HG03066 (cell line): ENCODE measurements at regions not wholly inside any gene's neighbourhood (a gene's known extent, or its start where the extent isn't known, plus 50 kb on each side); places are given as distances from the start of the nearest gene placed in this dataset.

Experiments
- ATAC-seq: cut with Tn5 transposase; IDR thresholded peaks from one replicate; pipeline ENCODE4 v1.9.1; 2021; ENCODE audit warnings: low read depth; ENCODE audit not compliant: unreplicated experiment

DNA sequence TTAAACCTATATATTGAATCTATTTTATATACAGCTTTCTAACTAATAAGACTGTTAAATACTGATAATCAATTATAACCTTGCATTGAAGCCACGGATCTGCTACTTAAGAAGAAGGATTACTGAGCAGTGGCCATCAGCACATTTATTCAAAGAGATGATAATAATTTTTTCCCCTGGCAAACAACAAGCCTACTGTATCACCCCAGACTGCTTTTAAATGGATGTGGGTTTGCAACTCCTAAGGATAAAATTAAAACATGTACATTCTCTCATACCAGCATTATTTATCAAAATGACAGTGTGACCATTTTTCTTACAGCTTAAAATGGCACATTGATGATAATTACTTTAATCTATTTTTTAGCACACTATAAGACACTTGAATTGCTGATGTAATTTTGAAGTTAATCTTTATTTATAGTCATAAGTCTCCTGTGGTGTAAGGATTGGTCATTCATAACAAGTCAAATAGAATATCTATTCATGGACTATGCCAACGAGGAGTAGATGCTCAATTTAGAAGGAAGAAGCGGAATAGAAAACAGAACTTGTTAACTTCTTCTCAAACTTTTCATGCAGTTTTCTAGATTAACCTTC, 517.7 kb downstream of the METTL4 start:
- no peak for ATAC-seq

DNA sequence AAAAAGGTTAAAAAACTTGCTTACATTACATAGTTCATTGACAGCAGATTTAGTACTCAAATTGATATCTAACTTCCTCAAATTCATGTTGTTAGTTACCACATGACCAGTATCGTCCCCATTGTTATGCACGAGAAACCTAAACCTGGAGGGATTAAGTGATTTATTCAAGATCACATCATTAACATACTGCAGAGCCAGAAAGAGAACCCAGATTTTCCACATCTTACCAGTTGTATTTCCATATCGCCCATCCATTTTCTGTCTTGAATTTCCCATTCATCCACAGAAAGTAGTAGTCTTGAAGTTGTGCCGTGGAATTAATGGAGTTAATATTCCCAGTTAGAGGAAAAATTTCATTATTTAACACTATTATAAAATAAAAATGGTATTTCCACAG, 512.0 kb downstream of the METTL4 start:
- ATAC-seq, result no peak

GRCh38 chr18:2060086-2060485, 511.2 kb downstream of the METTL4 start:
- no peak for ATAC-seq

- no peak for ATAC-seq
These were observed 500.7 kb downstream of the METTL4 start for GRCh38 chr18:2070631-2071030.

DNA sequence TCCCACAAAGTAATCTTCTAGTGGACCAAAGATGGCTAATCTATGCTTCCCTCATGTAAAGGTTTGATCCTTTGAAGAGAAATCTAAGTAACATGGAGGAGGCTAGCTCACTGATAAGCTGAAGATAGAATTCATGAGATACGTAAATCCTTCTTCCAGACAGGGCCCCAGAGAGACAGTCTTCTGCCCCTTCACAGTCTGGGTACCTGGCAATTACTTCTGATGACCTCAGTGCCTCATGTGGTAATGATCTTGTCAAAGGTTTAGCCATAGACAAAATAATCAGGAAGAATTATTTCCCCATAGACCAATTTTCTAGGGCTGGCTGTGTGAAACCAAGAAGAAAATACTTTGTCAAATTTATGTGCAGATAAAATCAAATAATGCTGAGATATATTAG, 495.8 kb downstream of the METTL4 start:
- no peak for ATAC-seq

DNA sequence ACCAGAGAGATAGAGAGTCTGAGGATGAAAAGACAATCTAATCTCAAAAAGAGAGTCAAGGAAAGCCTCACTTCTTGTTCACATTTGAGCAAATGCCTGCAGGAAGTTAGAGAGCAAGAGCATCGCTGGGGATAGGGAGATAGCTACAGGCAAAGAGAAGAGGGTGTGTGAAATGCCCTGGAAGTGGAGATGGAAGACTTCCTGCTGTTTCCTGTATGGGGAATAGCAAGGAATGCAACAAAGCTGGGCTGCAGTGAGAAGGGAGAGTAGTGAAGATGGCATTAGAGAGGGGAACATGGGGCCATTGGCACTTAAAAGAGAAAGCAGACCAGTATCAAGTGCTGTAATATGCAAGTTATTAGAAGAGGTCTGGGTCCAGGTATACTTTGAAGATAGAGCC, 488.6 kb downstream of the METTL4 start:
- no peak for ATAC-seq

GRCh38 chr18:2083691-2084090, 487.6 kb downstream of the METTL4 start:
- no peak for ATAC-seq

DNA sequence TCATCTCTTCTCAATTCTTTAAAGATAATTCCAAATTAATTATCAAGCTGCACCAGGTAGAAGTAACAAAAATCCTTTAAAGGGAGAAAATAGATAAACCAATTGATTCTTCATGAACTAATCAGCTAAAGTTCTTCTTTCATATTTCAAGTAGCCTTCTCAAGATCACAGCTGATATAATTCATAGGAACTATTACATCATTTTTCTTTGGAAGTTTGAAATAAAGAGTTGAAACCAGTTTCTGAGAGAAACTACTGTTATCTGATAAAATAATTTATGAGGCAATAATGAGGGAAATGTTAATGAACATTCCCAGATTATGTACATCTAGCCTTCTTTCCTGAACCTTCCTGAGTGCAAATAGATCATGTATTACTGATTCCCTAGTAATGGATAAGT, 484.9 kb downstream of the METTL4 start:
- ATAC-seq, result no peak

DNA sequence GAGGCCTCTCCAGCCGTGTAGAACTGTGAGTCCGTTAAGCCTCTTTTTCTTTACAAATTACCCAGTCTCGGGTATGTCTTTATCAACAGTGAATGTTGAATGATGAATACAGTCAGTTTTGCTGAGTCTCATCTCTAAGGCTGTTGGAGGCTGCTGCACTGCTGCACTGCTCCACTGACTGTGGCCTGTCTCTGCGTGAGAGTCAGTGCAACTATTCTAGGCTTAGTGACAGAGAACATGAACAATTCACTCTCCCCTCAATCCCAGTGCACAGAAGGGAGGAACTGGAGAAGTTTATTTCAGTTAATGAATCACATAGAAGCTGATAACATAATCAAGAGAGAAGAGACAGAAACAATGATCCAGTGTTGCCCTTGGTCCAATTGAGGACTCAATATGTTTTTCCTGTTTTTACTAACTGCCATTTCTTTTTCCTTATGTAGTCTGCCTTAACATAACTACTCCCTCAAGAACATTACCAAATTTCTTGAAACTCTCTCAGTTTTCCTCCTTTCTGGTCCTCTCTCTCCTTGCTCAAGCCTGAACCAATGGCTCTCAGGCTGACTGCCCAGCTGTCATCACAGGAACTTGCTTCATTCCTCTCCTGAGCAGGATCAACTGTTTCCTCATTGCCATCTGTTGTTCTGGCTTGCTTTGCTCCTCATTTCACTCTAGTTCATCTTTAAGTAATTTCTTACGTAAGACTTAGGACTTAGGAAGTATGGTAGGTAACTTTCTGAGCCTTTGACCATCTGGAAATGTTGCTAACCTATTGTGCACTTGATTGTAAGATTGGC, 483.2 kb downstream of the METTL4 start:
- no peak for ATAC-seq

DNA sequence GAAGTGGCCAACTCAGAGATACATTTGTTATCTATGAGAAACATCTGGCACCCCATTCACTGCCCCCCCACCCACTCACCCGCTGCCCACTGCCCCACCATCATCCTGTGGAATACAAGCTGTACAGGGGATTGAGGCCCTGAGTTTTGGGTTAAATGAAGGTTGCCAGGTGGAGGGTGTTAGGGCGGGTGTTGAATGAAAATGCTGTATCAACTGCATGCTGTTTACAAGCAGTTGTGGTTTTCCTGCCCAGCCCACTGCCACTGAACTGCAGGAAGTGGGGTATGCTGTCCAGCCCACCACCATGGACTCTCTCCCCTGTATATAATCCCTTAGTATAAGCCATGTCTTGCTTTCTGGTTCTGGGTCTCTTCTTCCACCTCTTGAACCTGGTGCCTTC, 481.9 kb downstream of the METTL4 start:
- ATAC-seq, result no peak

DNA sequence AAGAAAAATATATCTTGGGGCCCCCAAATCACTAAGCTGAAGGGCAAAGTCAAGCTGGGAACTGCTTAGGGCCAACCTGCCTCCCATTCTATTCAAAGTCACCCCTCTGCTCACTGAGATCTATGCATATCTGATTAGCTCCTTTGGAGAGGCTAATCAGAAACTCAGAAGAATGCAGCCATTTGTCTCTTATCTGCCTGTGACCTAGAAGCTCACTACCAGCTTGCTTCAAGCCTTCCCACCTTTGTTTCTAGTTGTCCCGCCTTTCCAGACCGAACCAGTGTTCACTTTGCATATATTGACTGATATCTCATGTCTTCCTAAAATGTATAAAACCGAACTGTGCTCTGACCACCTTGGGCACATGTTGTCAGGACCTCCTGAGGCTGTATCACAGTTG, 479.4 kb downstream of the METTL4 start:
- ATAC-seq, result no peak

- ATAC-seq, result no peak
These were observed 474.8 kb downstream of the METTL4 start for GRCh38 chr18:2096551-2096950.

- no peak for ATAC-seq
These were observed 470.6 kb downstream of the METTL4 start for GRCh38 chr18:2100694-2101213.

DNA sequence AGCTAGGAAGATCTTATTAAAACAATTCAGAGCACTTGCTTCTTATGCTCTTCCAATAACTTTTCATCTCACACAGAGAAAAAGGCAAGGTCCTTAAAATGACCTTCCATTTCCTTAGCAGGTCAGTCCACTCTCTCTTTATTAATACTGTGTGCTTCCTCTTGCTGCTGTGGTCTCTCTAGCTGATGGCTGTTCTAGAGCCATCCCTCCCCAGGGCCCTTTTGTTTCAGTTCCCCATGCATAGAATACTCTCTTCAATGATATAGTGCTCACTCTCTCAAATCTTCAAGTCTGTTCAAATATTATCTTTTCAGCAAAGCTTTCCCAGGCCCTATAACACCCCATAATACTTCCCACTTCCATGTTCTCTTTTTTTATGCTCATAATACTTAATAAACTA, 469.3 kb downstream of the METTL4 start:
- peak; percentile 67 for ATAC-seq

DNA sequence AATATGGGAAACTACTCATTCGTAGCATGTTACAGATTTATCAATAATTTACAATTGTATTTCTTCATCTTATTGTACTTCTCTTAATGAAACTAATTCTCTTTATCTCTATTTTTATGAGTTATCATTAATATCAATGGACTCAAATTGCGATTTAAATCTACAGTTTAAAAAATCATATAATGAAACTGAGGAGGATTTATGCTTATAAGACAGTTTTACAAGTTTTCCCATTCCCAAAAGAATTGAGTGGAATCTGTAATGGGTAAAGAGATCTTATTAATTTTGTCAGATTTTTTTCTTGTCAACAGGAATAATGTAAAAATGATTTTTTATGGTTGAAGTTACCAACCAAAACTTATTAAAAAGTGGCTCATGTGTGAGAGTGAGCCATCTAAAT, 468.0 kb downstream of the METTL4 start:
- ATAC-seq, result no peak

DNA sequence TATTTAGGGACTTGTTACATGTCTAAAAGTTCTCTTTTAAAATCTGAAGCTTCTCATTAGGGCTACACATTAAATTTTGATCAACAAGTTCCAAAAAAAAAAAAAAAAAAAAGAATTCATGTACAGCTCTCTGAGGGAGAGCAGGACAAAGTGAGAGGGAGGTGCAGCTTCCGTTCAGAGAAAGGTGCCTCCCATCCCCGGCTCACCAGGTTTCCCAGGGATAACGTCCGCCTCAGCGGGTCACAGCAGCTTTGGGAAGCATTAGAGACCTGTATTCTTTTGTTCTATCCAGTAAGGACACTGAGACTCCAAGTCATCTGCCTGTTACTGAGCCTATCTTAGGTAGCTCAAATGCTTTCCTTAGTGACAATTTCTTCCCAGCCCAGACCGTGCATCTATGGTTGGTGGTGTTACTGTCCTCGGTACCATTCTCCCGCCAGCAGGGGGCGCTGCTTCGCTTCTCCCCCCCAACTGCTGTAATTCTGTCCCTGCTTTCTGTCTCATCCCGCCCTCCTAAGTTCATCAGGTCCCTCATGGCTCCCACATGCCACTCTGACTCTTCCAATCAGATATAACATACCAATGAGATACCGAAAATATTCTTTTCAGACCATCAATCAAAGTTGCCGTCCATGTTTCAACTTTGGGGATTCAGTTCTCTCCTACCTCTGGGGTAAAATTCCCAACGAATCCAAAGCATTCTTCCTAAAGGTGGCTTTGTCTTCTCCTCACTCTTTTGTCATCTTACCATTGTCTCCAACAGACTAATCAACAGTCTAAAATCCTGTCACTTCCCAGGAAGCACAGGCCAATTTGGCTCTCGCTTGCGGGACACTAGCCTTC, 466.5 kb downstream of the METTL4 start:
- peak; percentile 65 for ATAC-seq

- no peak for ATAC-seq
These were observed 462.7 kb downstream of the METTL4 start for GRCh38 chr18:2108591-2108990.

DNA sequence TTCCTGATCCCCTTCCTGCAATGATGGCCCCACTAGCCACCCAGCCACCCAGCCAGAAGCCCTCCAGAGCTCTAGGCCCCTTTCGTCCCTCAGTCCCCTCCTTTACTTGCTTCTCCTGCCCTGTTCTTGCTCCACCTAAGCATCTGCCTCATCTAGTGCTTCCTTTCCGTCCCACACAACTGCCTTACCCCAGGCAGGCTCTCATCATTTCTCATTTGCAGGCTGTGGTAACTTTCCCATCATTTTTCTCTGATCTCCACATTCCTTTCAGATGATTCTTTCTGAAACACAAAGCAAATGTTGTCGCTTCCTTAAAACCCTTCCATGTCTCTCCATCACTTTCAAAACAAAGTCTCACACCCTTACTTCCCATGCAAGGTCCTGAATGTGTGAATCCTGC, 459.8 kb downstream of the METTL4 start:
- ATAC-seq, result no peak

DNA sequence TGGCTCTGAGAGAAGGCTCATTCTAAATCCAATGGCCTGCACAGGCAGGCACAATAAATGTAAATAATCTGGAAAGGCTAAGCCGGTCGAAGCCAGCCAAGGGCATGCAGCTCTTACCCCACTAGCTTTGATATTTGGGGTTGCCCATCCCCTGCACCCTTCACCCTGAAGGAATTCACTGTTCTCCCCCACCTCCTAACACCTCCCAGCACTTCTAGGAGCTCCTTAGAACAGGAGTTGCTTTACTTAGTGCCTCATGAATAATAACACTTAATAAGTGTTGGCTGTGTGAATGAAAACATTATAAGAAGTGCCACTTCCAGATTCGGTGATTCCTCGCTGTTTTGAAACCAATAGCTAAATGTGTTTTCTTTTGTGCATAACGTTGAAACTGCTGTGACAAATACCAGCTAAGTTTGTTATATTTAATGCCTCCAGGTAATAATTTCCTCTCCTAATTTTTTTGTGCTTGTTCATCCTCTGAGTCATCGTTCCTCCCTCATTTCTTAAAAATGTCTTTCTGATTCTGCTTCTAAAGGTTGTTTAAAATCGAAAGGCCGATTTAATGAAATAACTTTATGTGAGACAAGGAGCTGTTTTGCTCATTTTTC, 458.8 kb downstream of the METTL4 start:
- no peak for ATAC-seq

DNA sequence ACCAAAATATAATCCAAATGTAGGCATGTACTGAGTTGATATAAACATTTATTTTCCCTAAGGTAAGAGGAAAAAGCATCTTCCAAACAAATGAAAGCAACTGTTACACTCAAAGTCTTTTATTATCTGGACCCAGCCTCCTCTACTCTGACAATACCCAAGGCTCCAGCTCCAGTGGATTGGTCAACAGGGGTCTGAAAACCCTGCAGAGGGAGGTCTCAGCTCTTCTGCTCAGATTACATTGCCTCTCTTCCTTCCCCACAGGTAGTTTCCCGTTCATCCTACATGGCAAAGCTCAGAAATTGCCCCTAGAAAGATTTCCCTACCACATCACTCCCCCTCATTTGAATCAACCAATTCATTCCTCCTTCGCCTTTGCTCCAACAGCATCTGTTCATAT, 457.0 kb downstream of the METTL4 start:
- ATAC-seq, result no peak

GRCh38 chr18:2114765-2115164, 456.5 kb downstream of the METTL4 start:
- no peak for ATAC-seq
